IMR-90 (cell line): ENCODE measurements at regions not wholly inside any gene's neighbourhood (a gene's known extent, or its start where the extent isn't known, plus 50 kb on each side); places are given as distances from the start of the nearest gene placed in this dataset.

Source experiments
- CTCF ChIP-seq: conservative IDR thresholded peaks from 2 replicates; pipeline ENCODE4 v1.5.1; 2012; ENCODE audit warnings: mild to moderate bottlenecking, low read depth, low read length, improper control_type of control experiment
- MXI1 ChIP-seq: IDR thresholded peaks from 2 replicates; pipeline ENCODE4 v1.6.1; 2012; ENCODE audit warnings: low read depth, mild to moderate bottlenecking, low read length, moderate library complexity, borderline replicate concordance
- RAD21 ChIP-seq: IDR thresholded peaks from 2 replicates; pipeline ENCODE4 v1.6.1; 2012; ENCODE audit warnings: low read length, improper control_type of control experiment

- TF ChIP-seq CTCF (no peak), RAD21 (no peak), MXI1 (no peak)
Observed at GRCh38 chr2:41283079-41283775, 764.6 kb upstream of the PKDCC start.
